HG02870 (cell line): ENCODE measurements at regions not wholly inside any gene's neighbourhood (a gene's known extent, or its start where the extent isn't known, plus 50 kb on each side); places are given as distances from the start of the nearest gene placed in this dataset.

Experiments
- ATAC-seq: cut with Tn5 transposase; IDR thresholded peaks from one replicate; pipeline ENCODE4 v1.9.1; 2021; ENCODE audit warnings: mild to moderate bottlenecking, moderate library complexity; ENCODE audit not compliant: unreplicated experiment

GRCh38 chr14:101187816-101188570 lies 284.5 kb upstream of the RTL1 start:
- ATAC-seq = no peak

- ATAC-seq = no peak
Observed at GRCh38 chr14:101188571-101188915, 285.0 kb upstream of the RTL1 start.

GRCh38 chr14:101189266-101189665 lies 285.7 kb upstream of the RTL1 start:
- ATAC-seq = no peak

- ATAC-seq = no peak
Observed at GRCh38 chr14:101189962-101190560, 286.5 kb upstream of the RTL1 start.

GRCh38 chr14:101191101-101191720 lies 287.7 kb upstream of the RTL1 start:
- ATAC-seq = no peak

GRCh38 chr14:101191721-101192660 lies 288.5 kb upstream of the RTL1 start:
- no peak for ATAC-seq

- no peak for ATAC-seq
Observed at GRCh38 chr14:101192661-101193000, 289.1 kb upstream of the RTL1 start.

GRCh38 chr14:101193106-101193844 lies 289.8 kb upstream of the RTL1 start:
- no peak for ATAC-seq

- no peak for ATAC-seq
Observed at GRCh38 chr14:101193845-101194372, 290.4 kb upstream of the RTL1 start.

- no peak for ATAC-seq
Observed at GRCh38 chr14:101194373-101195308, 291.1 kb upstream of the RTL1 start.

- ATAC-seq = no peak
Observed at GRCh38 chr14:101195309-101195901, 291.9 kb upstream of the RTL1 start.

- ATAC-seq = no peak
Observed at GRCh38 chr14:101196051-101196712, 292.7 kb upstream of the RTL1 start.

- ATAC-seq = no peak
Observed at GRCh38 chr14:101196795-101197590, 293.5 kb upstream of the RTL1 start.

- ATAC-seq = no peak
Observed at GRCh38 chr14:101197595-101198397, 294.3 kb upstream of the RTL1 start.

GRCh38 chr14:101198398-101199027 lies 295.0 kb upstream of the RTL1 start:
- ATAC-seq = no peak

- ATAC-seq = no peak
Observed at GRCh38 chr14:101199028-101199770, 295.7 kb upstream of the RTL1 start.
